ENCODE measurements at regions not wholly inside any gene's neighbourhood (a gene's known extent, or its start where the extent isn't known, plus 50 kb on each side); places are given as distances from the start of the nearest gene placed in this dataset.
"Not testable (repeated sequence)": the region's sequence is repeated elsewhere in the genome, so short reads cannot be mapped to it uniquely, and the experiment has no call there.

DNA sequence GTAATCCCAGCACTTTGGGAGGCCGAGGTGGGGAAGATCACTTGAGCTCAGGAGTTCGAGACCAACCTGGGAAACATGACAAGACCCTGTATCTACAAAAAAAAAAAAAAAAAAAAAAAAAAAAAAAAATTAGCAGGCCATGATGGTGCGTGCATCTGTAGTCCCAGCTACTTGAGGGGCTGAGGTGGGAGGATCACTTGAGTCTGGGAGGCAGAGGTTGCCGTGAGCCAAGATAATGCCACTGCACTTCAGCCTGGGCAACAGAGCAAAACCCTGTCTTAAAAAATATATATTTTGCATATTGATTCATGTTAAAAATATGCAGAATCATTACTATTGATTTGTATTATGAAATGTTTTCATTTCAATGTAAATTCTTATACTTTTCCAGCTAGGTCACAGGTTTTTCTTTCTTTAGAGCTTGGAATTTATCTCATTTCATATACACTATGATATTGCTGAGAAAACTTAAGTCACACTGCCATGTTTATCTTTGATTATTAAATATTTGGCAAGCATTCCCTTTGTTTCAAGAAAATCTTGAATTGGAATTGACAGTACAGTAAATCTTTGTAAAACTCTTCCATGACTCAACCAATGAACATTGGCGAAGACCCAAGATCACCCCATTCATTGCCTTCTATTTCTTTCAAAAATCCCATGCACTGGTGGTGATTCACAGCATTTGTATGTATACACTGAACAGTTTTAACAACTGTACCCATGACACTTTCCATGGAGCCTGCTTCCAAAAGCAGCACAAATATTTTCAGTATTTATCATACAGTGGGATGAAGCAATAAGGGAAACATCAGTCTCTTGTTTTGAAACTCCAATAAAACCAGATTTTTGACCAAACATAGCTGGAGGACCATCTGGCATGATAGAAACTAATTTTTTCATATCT is 83.5 kb upstream of the TNRC6A start:
- peak; percentile 98 for DNase-seq (ENCODE audit: low read depth)
- TF ChIP-seq, protein P1, sequence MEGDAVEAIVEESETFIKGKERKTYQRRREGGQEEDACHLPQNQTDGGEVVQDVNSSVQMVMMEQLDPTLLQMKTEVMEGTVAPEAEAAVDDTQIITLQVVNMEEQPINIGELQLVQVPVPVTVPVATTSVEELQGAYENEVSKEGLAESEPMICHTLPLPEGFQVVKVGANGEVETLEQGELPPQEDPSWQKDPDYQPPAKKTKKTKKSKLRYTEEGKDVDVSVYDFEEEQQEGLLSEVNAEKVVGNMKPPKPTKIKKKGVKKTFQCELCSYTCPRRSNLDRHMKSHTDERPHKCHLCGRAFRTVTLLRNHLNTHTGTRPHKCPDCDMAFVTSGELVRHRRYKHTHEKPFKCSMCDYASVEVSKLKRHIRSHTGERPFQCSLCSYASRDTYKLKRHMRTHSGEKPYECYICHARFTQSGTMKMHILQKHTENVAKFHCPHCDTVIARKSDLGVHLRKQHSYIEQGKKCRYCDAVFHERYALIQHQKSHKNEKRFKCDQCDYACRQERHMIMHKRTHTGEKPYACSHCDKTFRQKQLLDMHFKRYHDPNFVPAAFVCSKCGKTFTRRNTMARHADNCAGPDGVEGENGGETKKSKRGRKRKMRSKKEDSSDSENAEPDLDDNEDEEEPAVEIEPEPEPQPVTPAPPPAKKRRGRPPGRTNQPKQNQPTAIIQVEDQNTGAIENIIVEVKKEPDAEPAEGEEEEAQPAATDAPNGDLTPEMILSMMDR (IDR thresholded peaks at IDR 0.05; ENCODE audit: insufficient read depth, low read depth, low read length, missing control alignments), result no peak
- H3K4me3 ChIP-seq (ENCODE audit: low read length), result no peak overlapping the region

DNA sequence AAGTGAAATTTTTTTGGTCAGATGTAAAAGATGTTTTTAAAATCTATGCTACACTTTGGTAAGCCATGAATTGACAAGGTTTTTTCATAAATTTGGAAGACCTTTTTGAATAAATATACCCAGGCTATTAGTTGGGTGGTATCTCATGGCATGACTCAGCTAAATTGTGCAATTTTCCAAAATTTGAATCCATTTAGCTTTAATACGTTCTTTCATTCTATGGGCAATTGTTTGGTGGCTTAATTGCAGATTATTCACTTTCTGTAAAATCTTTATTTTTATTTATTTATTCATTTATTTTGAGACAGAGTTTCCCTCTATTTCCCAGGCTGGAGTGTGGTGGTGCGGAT is 82.8 kb upstream of the TNRC6A start:
- no peak for DNase-seq (ENCODE audit: low read depth)
- TF ChIP-seq, protein P1 (IDR thresholded peaks at IDR 0.05; ENCODE audit: insufficient read depth, low read depth, low read length, missing control alignments), result no peak
- H3K4me3 ChIP-seq (ENCODE audit: low read length), result no peak overlapping the region

DNA sequence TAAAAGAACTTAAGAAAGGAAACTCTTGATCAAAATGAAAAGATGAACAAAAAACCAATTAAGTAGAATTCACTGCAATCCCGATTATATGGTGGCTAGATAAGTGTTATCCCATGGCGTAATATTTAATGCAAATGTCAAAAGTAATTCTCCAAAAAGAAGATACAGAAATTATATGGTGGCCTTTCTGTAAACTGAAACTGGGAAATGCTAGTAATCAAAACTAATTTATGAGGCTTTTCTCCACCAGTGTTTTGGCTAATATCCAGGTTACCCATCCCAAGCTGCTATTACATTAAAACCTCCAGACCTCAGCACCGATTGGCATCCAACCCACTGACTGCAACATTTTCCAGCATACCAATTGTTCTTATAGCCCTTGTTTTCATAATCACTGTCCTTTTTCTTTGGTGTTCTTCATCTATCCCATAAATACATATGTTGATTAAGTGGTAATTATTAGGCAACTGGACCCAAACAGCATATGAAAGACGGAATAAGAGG is 77.2 kb upstream of the TNRC6A start:
- TF ChIP-seq, protein P1 (IDR thresholded peaks at IDR 0.05; ENCODE audit: insufficient read depth, low read depth, low read length, missing control alignments), result no peak
- DNase-seq (ENCODE audit: low read depth), result no peak
- H3K4me3 ChIP-seq (ENCODE audit: low read length), result no peak overlapping the region

DNA sequence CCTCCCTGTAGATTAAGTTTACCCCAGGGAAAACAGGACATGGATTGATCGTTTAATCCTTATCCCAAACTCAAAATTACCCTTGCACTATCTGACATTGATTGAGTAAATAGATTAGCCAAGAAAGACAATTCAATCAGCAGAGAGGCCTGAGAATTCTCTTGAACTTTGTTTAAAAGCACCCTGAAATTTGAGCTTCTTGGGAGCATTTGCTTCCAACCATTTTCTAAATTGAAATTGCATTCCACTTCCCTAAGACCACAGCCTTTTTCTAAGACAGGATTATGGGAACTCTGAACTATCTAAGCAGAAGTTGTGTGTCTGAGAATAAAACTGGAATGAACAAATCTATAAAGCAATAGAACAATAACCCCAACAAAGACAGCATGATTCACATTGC is 76.6 kb upstream of the TNRC6A start:
- TF ChIP-seq, protein P1 (IDR thresholded peaks at IDR 0.05; ENCODE audit: insufficient read depth, low read depth, low read length, missing control alignments), result no peak
- H3K4me3 ChIP-seq (ENCODE audit: low read length), result no peak overlapping the region
- no peak for DNase-seq (ENCODE audit: low read depth)

DNA sequence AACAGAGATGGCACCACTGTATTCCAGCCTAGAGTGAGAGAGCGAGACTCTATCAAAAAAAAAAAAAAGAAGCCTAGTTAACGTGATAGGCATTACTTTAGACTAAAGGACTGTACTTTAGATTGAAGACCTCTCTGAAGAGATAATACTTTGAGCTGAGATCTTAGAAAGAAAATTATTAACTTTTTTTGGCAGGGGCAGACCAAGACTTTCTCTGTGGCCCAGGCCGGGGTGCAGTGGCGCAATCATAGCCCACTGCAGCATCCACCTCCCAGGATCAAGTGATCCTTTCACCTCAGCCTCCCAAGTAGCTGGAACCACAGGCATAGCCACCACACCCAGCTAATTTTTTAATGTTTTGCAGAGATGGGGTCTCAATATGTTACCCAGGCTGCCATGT is 75.7 kb upstream of the TNRC6A start:
- no peak for DNase-seq (ENCODE audit: low read depth)
- H3K4me3 ChIP-seq (ENCODE audit: low read length), result no peak overlapping the region
- TF ChIP-seq, protein P1 (IDR thresholded peaks at IDR 0.05; ENCODE audit: insufficient read depth, low read depth, low read length, missing control alignments), result no peak

DNA sequence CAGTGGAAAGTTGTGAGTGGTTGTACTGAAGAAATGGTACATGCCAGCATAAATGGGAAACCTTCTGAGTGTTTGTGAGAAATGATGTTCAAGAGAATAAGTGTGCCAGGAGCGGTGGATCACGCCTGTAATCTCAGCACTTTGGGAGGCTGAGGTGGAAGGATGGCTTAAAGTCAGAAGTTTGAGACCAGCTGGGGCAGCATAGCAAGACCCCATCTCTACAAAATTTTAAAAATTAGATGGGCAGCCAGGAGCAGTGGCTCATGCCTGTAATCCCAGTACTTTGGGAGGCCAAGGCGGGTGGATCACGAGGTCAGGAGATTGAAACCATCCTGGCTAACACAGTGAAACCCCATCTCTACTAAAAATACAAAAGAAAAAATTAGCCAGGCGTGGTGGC is 63.5 kb upstream of the TNRC6A start:
- H3K4me3 ChIP-seq (ENCODE audit: low read length); DNase-seq (ENCODE audit: low read depth): not testable (repeated sequence)

DNA sequence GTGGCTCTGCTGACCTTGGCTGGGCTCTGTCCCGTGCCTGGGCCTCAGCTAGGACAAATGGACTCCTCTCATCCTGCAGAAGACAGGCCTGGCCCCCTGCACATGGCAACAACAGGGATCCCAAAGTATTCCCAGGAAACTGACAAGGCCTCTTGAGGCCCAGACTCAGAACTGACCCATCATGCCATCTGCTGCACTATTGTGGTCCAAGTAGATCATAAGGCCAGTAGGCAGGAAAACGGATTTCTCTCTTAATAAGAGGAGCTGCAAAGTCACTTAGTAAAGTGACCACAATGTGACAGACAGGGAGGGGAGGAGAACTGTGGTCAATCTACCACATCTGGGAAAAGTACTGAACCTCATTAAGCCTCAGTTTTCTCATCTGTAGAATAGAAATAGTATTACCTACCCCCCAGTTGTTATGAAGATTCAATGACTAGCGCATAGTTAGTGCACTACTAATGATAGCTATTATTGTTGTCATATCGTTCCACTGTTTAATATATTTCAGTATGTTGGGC is 62.1 kb upstream of the TNRC6A start:
- TF ChIP-seq, protein P1 (IDR thresholded peaks at IDR 0.05; ENCODE audit: insufficient read depth, low read depth, low read length, missing control alignments), result no peak
- DNase-seq (ENCODE audit: low read depth), result no peak
- no peak overlapping the region for H3K4me3 ChIP-seq (ENCODE audit: low read length)

All from epithelial cell of esophagus (primary cell).